ENCODE measurements at regions not wholly inside any gene's neighbourhood (a gene's known extent, or its start where the extent isn't known, plus 50 kb on each side); places are given as distances from the start of the nearest gene placed in this dataset.

GRCh38 chr3:160098926-160099626, 110.4 kb downstream of the IL12A start:
- Histone ChIP-seq H3K36me3 (replicated peaks in 1 of 2; ENCODE audit: control insufficient read depth in 1 of 2, insufficient read depth in 2 of 2, low read length in 1 of 2) (no peaks in the 10 kb centered on the region), H3K9ac (no peak overlapping the region), H3K9me3 (no peaks in the 10 kb centered on the region), H3K27me3 (ENCODE audit: insufficient read depth) (no peaks in the 10 kb centered on the region), H3F3A (replicated peaks; ENCODE audit: insufficient read depth) (no peaks in the 10 kb centered on the region), H3K4me2 (no peak overlapping the region), H3K27ac (ENCODE audit: low read depth in 2 of 2, low read length in 1 of 2) (no peak overlapping the region), H4K20me1 (ENCODE audit: insufficient read depth) (no peaks in the 10 kb centered on the region), H3K79me2 (ENCODE audit: insufficient read depth) (no peaks in the 10 kb centered on the region), H3K4me1 (ENCODE audit: control insufficient read depth in 1 of 2, insufficient read depth in 2 of 2, low read depth in 1 of 2, low read length in 1 of 2) (no peaks in the 10 kb centered on the region), H2AFZ (ENCODE audit: low read depth) (no peak overlapping the region), H3K9me2 (no peaks in the 10 kb centered on the region), H3K4me3 (ENCODE audit: low read depth in 2 of 2, low read length in 1 of 2) (no peak overlapping the region)
- DNase-seq, result no peak
- TF ChIP-seq POLR2AphosphoS5 (IDR thresholded peaks at IDR 0.05; ENCODE audit: low read depth, low read length), result no peak
- TF ChIP-seq RCOR1 (IDR thresholded peaks at IDR 0.05; ENCODE audit: low read length), result no peak
- no peak for TF ChIP-seq FOXJ3 (CRISPR knock-in tag; IDR thresholded peaks at IDR 0.05)
- no peak for TF ChIP-seq MAX (IDR thresholded peaks at IDR 0.05; ENCODE audit: low read depth)
- no peak for TF ChIP-seq IRF3 (IDR thresholded peaks at IDR 0.05; ENCODE audit: low read depth, low read length)
- no peak for TF ChIP-seq YY1 (IDR thresholded peaks at IDR 0.05; ENCODE audit: low read depth)
- ChIA-PET POLR2A (no interaction called here), CTCF (no interaction called here)
- 39% methylated on average over 3 of the region's 3 CpGs for WGBS (ENCODE audit: low lambda C conversion rate)

- H3K9me2 ChIP-seq, result no peaks in the 10 kb centered on the region
- H2AFZ ChIP-seq (ENCODE audit: low read depth), result no peak overlapping the region
- no peaks in the 10 kb centered on the region for H3K79me2 ChIP-seq (ENCODE audit: insufficient read depth)
- TF ChIP-seq USF1 (IDR thresholded peaks at IDR 0.05; ENCODE audit: borderline replicate concordance, low read depth) (no peak), IRF3 (IDR thresholded peaks at IDR 0.05; ENCODE audit: low read depth, low read length) (no peak), ELF1 (IDR thresholded peaks at IDR 0.05) (no peak), ZBTB33 (IDR thresholded peaks at IDR 0.05; ENCODE audit: borderline replicate concordance, low read depth) (no peak), POLR2AphosphoS5 (IDR thresholded peaks at IDR 0.05; ENCODE audit: low read depth, low read length) (no peak), TEAD4 (IDR thresholded peaks at IDR 0.05; ENCODE audit: borderline replicate concordance, insufficient read depth) (no peak), NFIC (IDR thresholded peaks at IDR 0.05; ENCODE audit: borderline replicate concordance) (no peak), MEF2A (IDR thresholded peaks at IDR 0.05; ENCODE audit: borderline replicate concordance, low read depth) (no peak), JUND (IDR thresholded peaks at IDR 0.05) (no peak), FOXM1 (IDR thresholded peaks at IDR 0.05; ENCODE audit: low read depth) (no peak), YY1 (IDR thresholded peaks at IDR 0.05; ENCODE audit: low read depth) (no peak), GABPA (IDR thresholded peaks at IDR 0.05; ENCODE audit: low read depth) (no peak), FOSL2 (IDR thresholded peaks at IDR 0.05; ENCODE audit: borderline replicate concordance, low read depth) (no peak), EZH2phosphoT487 (IDR thresholded peaks at IDR 0.05; ENCODE audit: borderline replicate concordance, low read depth) (no peak), RAD21 (IDR thresholded peaks at IDR 0.05; ENCODE audit: low read length) (no peak), RXRA (IDR thresholded peaks at IDR 0.05; ENCODE audit: borderline replicate concordance, low read depth) (no peak)
- TF ChIP-seq, protein P1, sequence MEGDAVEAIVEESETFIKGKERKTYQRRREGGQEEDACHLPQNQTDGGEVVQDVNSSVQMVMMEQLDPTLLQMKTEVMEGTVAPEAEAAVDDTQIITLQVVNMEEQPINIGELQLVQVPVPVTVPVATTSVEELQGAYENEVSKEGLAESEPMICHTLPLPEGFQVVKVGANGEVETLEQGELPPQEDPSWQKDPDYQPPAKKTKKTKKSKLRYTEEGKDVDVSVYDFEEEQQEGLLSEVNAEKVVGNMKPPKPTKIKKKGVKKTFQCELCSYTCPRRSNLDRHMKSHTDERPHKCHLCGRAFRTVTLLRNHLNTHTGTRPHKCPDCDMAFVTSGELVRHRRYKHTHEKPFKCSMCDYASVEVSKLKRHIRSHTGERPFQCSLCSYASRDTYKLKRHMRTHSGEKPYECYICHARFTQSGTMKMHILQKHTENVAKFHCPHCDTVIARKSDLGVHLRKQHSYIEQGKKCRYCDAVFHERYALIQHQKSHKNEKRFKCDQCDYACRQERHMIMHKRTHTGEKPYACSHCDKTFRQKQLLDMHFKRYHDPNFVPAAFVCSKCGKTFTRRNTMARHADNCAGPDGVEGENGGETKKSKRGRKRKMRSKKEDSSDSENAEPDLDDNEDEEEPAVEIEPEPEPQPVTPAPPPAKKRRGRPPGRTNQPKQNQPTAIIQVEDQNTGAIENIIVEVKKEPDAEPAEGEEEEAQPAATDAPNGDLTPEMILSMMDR (IDR thresholded peaks at IDR 0.05), result no peak
- no peaks in the 10 kb centered on the region for H3K36me3 ChIP-seq (replicated peaks in 1 of 2; ENCODE audit: control insufficient read depth in 1 of 2, insufficient read depth in 2 of 2, low read length in 1 of 2)
- H3K4me2 ChIP-seq, result no peak overlapping the region
- no peaks in the 10 kb centered on the region for H3K4me1 ChIP-seq (ENCODE audit: control insufficient read depth in 1 of 2, insufficient read depth in 2 of 2, low read depth in 1 of 2, low read length in 1 of 2)
- 54% methylated on average over 5 of the region's 5 CpGs for WGBS (ENCODE audit: low lambda C conversion rate)
- no peaks in the 10 kb centered on the region for H3K27me3 ChIP-seq (ENCODE audit: insufficient read depth)
- ChIA-PET CTCF (no interaction called here), POLR2A (no interaction called here)
- H3K9me3 ChIP-seq, result no peaks in the 10 kb centered on the region
- H3K4me3 ChIP-seq (ENCODE audit: low read depth in 2 of 2, low read length in 1 of 2), result no peak overlapping the region
- no peak overlapping the region for H3K9ac ChIP-seq
- H3F3A ChIP-seq (replicated peaks; ENCODE audit: insufficient read depth), result no peaks in the 10 kb centered on the region
- no peak overlapping the region for H3K27ac ChIP-seq (ENCODE audit: low read depth in 2 of 2, low read length in 1 of 2)
- no peak for DNase-seq
- H4K20me1 ChIP-seq (ENCODE audit: insufficient read depth), result no peaks in the 10 kb centered on the region
These were observed 111.2 kb downstream of the IL12A start for GRCh38 chr3:160099834-160100233.

Data from SK-N-SH (cell line).